Activated naive CD4-positive, alpha-beta T cell treated with anti-CD3 and anti-CD28 coated beads, Interleukin-2, amount 50 U/mL, for 24 hours (primary cell): ENCODE measurements at regions not wholly inside any gene's neighbourhood (a gene's known extent, or its start where the extent isn't known, plus 50 kb on each side); places are given as distances from the start of the nearest gene placed in this dataset.

Source experiments
- H3K27ac Mint-ChIP-seq: one replicate; pipeline ENCODE4 v1.8.0; 2021; ENCODE audit warnings: mild to moderate bottlenecking, mixed read lengths
- H3K27me3 Mint-ChIP-seq: one replicate; pipeline ENCODE4 v1.8.0; 2021; ENCODE audit warnings: mixed read lengths
- H3K36me3 Mint-ChIP-seq: one replicate; pipeline ENCODE4 v1.8.0; 2021; ENCODE audit warnings: mixed read lengths
- H3K4me1 Mint-ChIP-seq: one replicate; pipeline ENCODE4 v1.8.0; 2021; ENCODE audit warnings: mixed read lengths
- H3K4me3 Mint-ChIP-seq: one replicate; pipeline ENCODE4 v1.8.0; 2021; ENCODE audit warnings: mild to moderate bottlenecking, mixed read lengths
- H3K9me3 Mint-ChIP-seq: one replicate; pipeline ENCODE4 v1.8.0; 2021; ENCODE audit warnings: mixed read lengths

DNA sequence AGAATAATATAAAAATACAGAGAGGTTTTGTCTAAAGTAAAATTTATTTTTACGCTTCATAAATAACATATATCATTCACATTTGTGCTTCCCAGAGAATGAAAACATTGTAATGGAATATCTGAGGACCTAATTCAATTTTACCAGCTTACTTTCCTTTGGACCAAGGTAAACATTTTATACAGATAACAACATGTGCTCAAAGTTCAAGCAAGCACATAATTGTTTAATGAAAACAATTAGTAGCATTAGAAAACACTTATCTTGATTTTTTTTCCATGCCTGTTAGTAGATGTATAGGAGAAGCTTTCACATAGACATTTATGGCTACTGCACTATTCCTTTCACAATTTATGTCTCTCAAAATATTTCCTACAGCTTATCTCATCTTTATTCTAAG is 400.0 kb downstream of the ZIC1 start:
- Mint-ChIP-seq H3K27ac (no peak overlapping the region), H3K4me1 (no peaks in the 10 kb centered on the region), H3K27me3 (no peaks in the 10 kb centered on the region), H3K36me3 (no peaks in the 10 kb centered on the region), H3K4me3 (no peak overlapping the region), H3K9me3 (no peaks in the 10 kb centered on the region)

DNA sequence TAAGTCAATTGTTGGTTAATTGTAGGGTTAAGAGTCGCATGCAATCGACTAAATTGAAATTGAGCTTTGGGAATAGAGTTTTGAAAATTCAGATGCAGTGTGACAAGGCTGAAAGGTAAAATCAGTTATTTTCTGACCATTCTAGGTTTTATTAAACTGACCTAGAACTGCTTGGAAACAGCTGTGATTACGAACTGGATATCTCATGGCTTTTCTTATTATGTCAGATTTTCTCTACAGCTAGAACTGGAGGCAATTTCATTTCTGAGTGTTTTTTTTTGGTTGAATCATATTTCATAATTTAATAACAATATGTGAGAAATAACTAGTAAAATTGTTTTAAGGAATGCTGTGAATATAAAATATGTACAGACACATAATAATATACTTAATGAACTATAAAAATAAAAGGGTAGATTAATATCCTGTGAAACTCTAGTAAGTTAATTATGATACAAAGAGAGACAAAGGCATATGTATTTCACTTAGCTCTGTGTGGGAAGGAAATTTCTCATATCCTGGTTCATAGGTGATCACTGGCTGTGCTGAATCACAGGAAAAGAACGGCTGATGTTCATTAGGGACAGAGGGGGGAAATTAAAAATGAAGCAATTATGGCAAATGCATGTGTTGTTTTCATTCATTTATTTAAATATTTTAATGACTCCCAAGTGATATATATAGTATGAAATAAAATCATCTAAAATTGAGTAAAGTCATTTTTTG is 403.2 kb downstream of the ZIC1 start:
- Mint-ChIP-seq H3K27me3 (no peaks in the 10 kb centered on the region), H3K27ac (no peak overlapping the region), H3K9me3 (peaks cover 7% of the 10 kb centered on the region), H3K4me1 (no peaks in the 10 kb centered on the region), H3K4me3 (no peak overlapping the region), H3K36me3 (no peaks in the 10 kb centered on the region)

DNA sequence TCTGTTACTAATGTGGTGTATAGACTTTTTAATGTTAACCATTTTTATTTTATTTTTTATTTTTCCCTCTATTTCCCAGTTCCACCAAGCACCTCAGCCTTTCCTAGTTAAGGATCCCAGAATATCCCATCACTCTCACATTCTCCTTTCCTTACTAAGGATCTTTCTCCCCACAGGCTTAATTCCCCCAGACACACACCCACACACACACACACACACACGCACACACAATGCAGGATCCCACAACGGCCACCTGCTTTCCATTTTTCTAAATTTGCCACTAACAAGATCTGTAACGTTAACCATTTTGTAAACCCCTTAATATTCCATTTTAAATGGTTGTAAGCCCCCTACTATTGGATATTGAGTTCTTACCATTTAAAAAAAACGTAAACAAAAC is 404.1 kb downstream of the ZIC1 start:
- Mint-ChIP-seq H3K4me1 (no peaks in the 10 kb centered on the region), H3K36me3 (no peaks in the 10 kb centered on the region), H3K9me3 (peaks cover 7% of the 10 kb centered on the region), H3K4me3 (no peak overlapping the region), H3K27me3 (no peaks in the 10 kb centered on the region), H3K27ac (no peak overlapping the region)

DNA sequence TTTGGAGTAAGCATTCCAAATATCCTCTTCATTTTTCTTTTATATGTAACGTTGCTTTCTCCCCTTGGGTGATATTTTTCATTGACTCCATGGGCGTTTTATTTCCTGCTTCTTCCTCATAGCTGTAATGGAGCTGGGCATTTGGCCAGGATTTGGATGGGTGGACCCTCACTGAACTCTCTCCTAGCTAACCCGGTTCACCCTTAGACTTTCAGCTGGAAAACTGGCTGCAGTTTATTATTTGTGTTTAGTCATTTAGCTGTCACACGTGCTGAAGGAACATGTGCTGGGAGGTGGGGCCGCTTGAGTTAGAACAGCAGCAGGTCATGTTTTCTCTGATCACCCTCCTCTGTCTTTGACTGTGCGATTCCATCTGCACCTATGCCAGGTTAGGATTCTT is 407.6 kb downstream of the ZIC1 start:
- H3K4me3 Mint-ChIP-seq = no peak overlapping the region
- H3K4me1 Mint-ChIP-seq = no peaks in the 10 kb centered on the region
- H3K27ac Mint-ChIP-seq = no peak overlapping the region
- H3K27me3 Mint-ChIP-seq = no peaks in the 10 kb centered on the region
- H3K36me3 Mint-ChIP-seq = no peaks in the 10 kb centered on the region
- peaks cover 7% of the 10 kb centered on the region for H3K9me3 Mint-ChIP-seq

DNA sequence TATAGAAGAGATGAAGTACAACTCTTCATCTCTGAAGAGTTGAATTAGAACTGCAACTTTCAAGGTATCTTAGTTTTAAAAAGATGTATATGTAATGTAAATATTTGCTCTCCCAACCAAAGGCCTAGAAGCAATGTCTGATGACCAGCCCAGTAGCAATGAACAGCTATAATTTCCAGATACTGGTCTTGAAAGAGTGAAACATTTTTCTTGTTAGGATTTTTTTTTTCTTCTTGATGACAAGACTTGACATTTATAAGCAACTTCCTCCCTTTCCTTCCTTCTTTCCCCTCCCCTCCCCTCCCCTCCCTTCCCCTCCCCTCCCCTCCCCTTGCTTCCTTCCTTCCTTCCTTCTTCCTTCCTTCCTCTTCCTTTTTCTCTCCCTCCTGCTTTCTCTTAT is 423.4 kb downstream of the ZIC1 start:
- Mint-ChIP-seq H3K4me3 (no peak overlapping the region), H3K36me3 (no peaks in the 10 kb centered on the region), H3K27ac (no peak overlapping the region), H3K9me3 (peaks cover 16% of the 10 kb centered on the region), H3K27me3 (no peaks in the 10 kb centered on the region), H3K4me1 (no peaks in the 10 kb centered on the region)

DNA sequence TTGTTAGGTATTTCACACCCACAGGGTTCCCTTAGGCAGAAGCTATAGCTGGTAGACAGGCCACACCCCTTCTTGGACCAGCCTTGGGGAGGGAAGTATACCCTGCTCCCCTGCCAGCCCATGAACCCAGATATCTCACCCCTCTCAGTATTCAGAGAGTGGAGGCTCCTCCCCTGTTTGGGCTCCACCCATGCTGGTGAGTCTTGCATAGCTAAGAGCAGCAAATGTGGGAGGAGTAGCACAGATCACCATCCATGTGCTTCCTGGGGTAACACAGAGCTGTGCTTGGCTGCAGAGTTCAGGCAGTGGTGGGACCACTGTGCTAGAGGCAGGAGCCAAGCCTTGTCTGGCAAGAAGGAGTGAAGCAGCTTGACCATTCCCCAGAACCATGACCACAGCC is 427.2 kb downstream of the ZIC1 start:
- H3K36me3 Mint-ChIP-seq = no peaks in the 10 kb centered on the region
- H3K4me3 Mint-ChIP-seq = no peak overlapping the region
- H3K27ac Mint-ChIP-seq = no peak overlapping the region
- peaks cover 10% of the 10 kb centered on the region for H3K9me3 Mint-ChIP-seq
- no peaks in the 10 kb centered on the region for H3K4me1 Mint-ChIP-seq
- H3K27me3 Mint-ChIP-seq = no peaks in the 10 kb centered on the region

DNA sequence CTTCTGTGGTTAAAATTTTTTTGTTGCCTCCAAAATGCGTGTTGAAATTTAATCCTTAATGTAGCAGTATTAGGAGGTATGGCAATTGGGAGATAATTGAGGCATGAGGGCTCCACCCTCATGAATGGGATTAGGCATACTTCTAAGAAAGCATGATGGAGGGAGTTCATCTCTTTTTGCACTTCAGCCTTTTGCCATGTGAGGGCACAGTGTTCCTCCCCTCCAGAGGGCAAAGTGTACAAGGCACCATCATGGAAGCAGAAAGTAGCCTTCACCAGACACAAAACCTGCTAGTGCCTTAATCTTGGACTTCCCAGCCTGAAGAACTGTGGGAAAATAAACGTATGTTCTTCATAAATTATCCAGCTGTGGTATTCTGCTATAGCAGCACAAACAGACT is 429.5 kb downstream of the ZIC1 start:
- Mint-ChIP-seq H3K4me3 (no peak overlapping the region), H3K4me1 (no peaks in the 10 kb centered on the region), H3K9me3 (peaks cover 1% of the 10 kb centered on the region), H3K27ac (no peak overlapping the region), H3K36me3 (no peaks in the 10 kb centered on the region), H3K27me3 (no peaks in the 10 kb centered on the region)

DNA sequence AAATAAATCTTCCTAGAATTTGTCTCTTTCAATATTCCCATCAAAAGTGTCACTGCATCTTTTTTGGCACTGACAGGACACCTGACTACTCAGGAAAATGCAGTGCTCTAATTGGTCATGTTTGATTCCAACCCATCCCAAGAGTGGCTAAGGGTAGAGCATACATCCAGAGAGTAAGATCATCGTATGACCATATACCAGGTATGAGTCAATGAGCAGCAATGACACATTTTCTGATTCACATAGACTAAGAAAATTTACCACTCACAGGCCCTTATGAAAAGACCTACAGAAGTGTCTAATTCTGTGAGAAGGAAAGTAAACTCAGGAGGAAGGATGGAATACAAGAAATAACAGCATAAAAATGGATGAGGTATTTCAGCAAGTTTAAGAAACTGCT is 434.2 kb downstream of the ZIC1 start:
- no peaks in the 10 kb centered on the region for H3K27me3 Mint-ChIP-seq
- no peak overlapping the region for H3K27ac Mint-ChIP-seq
- H3K36me3 Mint-ChIP-seq = no peaks in the 10 kb centered on the region
- no peak overlapping the region for H3K4me3 Mint-ChIP-seq
- H3K9me3 Mint-ChIP-seq = no peaks in the 10 kb centered on the region
- H3K4me1 Mint-ChIP-seq = no peaks in the 10 kb centered on the region

DNA sequence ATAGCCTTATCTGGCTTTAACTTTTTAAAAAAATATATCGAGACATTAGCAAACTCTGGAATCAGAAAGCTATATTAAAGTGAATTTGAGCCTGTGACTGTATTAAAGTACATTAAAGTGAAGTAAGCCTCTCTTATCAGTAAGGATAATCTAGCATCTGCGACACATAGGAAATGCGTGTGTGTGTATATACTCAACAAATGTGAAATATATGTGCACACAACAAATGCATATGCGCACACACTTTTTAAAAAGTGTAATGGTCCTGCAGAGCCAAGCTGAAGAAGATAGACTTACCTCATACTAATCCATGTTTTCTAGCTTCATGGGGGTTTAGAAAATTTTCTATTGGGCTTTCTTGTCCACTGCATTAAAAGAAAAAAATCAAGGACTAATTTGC is 437.1 kb downstream of the ZIC1 start:
- Mint-ChIP-seq H3K36me3 (no peaks in the 10 kb centered on the region), H3K9me3 (no peaks in the 10 kb centered on the region), H3K27ac (no peak overlapping the region), H3K27me3 (no peaks in the 10 kb centered on the region), H3K4me1 (no peaks in the 10 kb centered on the region), H3K4me3 (no peak overlapping the region)

DNA sequence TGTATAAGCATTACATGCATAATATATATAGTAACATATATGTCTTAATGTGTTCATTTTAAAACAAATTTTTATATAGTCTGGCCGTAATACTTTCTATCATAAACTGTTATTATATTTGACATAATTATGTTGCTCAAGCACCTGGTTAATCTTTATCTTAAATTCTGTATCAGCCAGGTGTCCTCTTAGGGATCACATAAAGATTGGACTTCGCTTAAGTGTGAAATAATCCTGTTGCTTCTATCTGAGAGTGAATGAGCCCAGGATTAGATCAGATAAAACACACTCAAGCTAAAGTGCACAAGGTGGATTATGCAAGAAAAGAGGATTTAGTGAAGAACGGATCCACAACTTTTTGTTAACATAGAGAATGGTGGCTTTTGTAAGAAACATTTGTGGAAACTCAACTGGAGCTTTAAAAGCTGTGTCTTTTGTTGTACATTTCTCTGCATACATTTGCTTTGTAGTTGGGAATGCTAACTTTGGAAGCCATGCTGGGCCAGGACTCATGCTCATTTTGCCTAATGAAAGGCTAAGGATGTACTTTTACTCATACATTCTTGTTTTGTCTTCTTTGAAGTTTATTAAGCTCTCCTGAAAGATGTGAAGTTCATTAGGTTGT is 437.8 kb downstream of the ZIC1 start:
- Mint-ChIP-seq H3K36me3 (no peaks in the 10 kb centered on the region), H3K27ac (no peak overlapping the region), H3K4me3 (no peak overlapping the region)

DNA sequence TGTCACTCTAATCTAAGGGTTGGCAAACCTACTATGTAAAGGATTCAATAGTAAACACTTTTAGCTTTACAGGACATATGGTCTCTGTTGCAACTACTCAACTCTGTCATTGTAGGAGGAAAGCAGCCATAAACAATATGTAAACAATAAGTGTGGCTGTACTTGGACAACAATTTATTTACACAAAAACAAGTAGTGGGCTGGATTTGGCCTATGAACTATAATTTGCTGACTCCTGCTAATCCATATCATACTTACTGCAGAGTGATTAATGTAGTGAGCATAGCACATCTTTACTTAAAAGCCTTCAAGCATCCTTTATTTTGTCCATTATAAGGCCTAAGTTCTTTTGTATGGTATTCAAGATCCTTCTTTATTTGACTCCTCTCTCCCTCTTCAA is 441.9 kb downstream of the ZIC1 start:
- no peaks in the 10 kb centered on the region for H3K36me3 Mint-ChIP-seq
- H3K9me3 Mint-ChIP-seq = peaks cover 4% of the 10 kb centered on the region
- no peak overlapping the region for H3K4me3 Mint-ChIP-seq
- H3K4me1 Mint-ChIP-seq = no peaks in the 10 kb centered on the region
- H3K27me3 Mint-ChIP-seq = no peaks in the 10 kb centered on the region
- H3K27ac Mint-ChIP-seq = no peak overlapping the region

More for the DNA sequence above, 437.8 kb downstream of the ZIC1 start:
- no peaks in the 10 kb centered on the region for H3K4me1 Mint-ChIP-seq
- no peaks in the 10 kb centered on the region for H3K9me3 Mint-ChIP-seq
- H3K27me3 Mint-ChIP-seq = no peaks in the 10 kb centered on the region

DNA sequence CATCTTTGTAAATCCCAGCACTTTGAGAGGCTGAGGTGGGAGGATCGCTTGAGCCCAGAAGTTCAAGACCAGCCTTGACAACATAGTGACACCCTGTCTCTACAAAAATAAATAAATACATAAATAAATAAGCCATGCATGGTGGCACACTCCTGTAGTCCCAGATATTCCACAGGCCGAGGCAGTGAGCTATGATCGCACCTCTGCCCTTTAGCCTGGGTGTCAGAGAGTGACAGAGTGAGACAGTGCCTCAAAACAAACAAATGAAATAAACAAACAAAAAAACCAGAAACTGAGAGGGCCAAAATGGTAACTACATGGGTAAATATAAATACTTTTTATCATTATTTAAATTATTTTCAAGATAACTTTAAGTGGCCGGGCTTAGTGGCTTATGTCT is 445.4 kb downstream of the ZIC1 start:
- no peak overlapping the region for H3K4me3 Mint-ChIP-seq
- H3K36me3 Mint-ChIP-seq = no peaks in the 10 kb centered on the region
- H3K27ac Mint-ChIP-seq = no peak overlapping the region
- no peaks in the 10 kb centered on the region for H3K4me1 Mint-ChIP-seq
- H3K9me3 Mint-ChIP-seq = peaks cover 4% of the 10 kb centered on the region
- H3K27me3 Mint-ChIP-seq = no peaks in the 10 kb centered on the region

DNA sequence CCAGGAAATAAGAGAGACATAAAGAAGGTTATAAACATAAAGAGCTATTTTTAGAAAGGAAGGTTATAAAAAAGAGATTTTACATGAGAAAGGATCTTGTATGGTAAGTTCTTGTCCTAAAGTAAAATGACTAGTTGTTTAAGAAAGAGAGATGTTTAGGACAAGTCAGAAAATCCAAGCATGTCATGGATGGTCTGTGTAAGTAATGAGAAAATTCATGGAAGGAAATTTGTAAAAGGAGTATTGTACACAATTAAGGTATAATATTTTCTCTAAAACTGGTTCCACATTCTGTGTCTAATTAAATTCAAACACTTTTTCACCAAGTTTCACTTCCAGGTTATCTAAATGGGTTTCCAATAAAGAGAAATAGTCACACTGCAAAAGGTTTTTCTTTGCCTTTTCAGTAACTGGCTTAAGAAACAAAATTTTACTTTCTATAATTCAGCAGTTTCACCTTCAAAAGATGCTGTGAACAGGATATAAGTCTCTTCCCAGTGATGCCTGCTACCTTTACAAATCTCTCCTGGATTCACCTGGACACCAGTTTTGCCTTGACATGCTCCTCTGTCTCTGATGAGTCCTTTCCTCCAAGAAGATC is 455.7 kb downstream of the ZIC1 start:
- Mint-ChIP-seq H3K4me3 (no peak overlapping the region), H3K36me3 (no peaks in the 10 kb centered on the region), H3K27me3 (no peaks in the 10 kb centered on the region), H3K27ac (no peak overlapping the region), H3K9me3 (no peaks in the 10 kb centered on the region), H3K4me1 (no peaks in the 10 kb centered on the region)

DNA sequence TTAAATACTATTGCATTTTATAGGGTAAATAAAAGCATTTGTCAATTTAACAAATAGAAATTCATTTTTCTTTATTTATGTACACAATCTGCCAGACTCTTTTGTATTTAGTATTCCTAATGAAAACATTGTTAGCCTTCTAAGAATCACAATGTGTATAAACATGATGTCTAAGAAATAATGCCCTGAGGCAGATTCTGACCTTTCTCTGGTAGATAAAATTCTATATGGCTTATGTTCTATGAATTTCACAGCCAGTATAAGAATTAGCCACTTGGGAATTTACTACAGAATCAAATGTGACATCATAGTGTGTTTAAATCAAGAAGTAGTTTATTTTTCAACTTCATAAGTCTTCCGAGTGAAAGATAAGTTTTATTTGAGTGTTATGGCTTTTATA is 457.4 kb downstream of the ZIC1 start:
- no peak overlapping the region for H3K27ac Mint-ChIP-seq
- no peak overlapping the region for H3K4me3 Mint-ChIP-seq
- H3K36me3 Mint-ChIP-seq = no peaks in the 10 kb centered on the region
- no peaks in the 10 kb centered on the region for H3K4me1 Mint-ChIP-seq
- H3K27me3 Mint-ChIP-seq = no peaks in the 10 kb centered on the region
- no peaks in the 10 kb centered on the region for H3K9me3 Mint-ChIP-seq

DNA sequence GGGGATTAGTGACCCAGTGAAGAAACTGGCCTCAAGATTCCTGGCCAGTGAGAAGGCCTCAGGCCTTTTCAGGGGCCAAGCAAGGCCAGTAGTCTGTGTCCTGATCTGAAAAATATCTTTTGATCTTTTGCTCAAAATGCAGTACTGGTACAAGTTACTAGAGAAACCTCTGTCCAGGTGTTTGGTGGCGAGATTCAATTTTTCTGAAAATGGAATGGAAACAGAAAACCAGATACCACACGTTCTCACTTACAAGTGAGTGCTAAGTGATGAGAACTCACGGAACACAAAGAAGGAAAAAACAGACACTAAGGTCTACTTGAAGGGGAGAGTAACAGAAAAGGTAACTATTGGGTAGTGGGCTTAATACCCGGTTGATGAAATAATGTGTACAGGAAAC is 463.4 kb downstream of the ZIC1 start:
- Mint-ChIP-seq H3K27ac (no peak overlapping the region), H3K9me3 (peaks cover 8% of the 10 kb centered on the region), H3K4me1 (no peaks in the 10 kb centered on the region), H3K4me3 (no peak overlapping the region), H3K27me3 (no peaks in the 10 kb centered on the region), H3K36me3 (no peaks in the 10 kb centered on the region)

DNA sequence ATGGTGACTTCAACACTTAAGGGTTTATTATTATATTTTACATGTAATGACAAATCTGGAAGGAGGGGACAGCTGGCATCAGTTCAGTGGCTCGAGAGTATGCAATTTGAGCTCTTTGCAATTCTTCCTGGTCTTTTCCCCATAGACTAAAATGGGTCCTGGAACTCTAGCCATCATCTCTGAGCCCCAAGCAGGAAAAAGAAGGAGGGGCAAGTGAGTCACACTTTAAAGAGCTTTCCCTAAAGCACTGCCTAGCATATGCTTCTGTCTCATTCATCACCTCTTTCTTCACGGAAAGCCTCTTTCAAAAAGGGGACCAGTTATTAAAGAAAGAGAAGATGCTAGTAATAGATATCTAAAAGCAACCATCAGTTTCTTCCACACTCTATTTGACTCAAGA is 466.3 kb downstream of the ZIC1 start:
- H3K4me1 Mint-ChIP-seq = no peaks in the 10 kb centered on the region
- no peak overlapping the region for H3K27ac Mint-ChIP-seq
- H3K9me3 Mint-ChIP-seq = peaks cover 8% of the 10 kb centered on the region

More for the DNA sequence above, 466.3 kb downstream of the ZIC1 start:
- H3K36me3 Mint-ChIP-seq = no peaks in the 10 kb centered on the region
- H3K4me3 Mint-ChIP-seq = no peak overlapping the region
- no peaks in the 10 kb centered on the region for H3K27me3 Mint-ChIP-seq
